ENCODE measurements at regions not wholly inside any gene's neighbourhood (a gene's known extent, or its start where the extent isn't known, plus 50 kb on each side); places are given as distances from the start of the nearest gene placed in this dataset.
"Not testable (repeated sequence)": the region's sequence is repeated elsewhere in the genome, so short reads cannot be mapped to it uniquely, and the experiment has no call there.

DNA sequence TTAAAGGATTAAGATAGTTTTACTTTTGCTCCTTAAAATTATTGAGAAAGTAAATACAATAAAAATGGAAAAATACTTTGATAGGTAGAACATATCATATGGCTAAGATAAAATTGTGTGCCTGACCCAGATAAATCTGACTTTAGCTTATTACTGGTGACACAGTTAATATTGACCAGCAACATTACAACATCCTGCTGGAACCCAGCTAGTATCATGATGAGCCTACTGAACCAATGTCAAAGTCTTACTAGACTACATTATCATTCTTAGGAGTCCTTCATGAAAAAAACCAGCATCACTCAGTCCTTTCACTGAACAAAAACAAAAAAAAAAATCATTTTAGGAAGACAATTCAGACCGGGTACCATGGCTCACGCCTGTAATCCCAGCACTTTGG is 164.8 kb upstream of the CDK1 start:
- DNase-seq = no peak

GRCh38 chr10:60611291-60611747 is 167.0 kb upstream of the CDK1 start:
- DNase-seq = no peak

- no peak for DNase-seq
Measured at GRCh38 chr10:60607372-60607771, 170.9 kb upstream of the CDK1 start.

DNA sequence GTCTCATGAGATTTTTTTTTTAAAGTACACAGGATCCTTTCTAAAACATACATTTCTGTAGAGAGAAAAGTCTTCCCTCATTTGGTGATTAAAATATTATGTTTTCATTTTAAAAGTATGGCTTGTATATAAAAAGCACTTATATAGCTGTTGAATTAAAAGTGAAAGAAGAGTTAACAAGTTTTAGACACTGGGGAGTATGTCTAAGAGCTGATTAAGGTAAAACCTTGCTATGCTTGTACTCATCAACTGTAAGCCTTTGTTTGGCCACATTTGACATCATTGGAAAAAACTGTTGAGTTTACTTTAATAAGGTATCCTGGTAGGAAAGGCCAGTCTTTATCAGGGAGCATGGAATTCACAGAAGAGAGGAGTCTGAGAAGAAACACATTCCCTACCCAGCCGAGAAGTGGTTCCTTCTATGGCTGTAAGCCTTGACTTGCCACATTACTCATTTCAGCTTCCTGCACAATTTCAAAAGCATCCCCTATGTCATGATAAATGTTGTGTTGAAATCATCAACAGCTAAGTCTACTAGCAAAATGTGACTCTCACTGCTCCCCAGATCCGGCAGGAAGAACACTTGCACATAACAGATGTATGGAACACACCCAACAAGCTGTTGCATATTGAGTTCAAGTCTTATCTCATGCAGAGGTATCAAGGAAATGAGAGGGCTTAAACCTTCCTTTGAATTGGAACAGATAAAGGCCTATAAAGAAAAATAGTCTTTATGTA is 171.8 kb upstream of the CDK1 start:
- no peak for DNase-seq

DNA sequence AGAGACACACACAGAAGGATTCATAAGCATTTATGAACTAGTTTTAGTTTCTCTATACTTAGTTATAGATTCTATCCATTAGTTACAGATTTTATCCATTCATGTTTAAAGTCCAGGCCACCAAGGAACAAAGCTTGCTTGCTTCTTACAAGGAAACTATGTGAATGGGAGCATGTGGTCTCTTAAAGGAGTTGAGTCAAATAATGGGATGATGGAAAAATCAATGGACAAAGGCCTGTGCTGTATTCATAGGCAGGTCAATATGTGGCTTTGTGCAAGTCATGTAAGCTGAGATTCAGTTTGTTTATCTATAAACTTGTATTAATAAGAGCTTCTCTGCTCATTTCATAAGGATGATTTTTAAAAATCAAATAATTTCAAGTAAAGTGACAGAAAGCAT is 172.8 kb upstream of the CDK1 start:
- no peak for DNase-seq

DNA sequence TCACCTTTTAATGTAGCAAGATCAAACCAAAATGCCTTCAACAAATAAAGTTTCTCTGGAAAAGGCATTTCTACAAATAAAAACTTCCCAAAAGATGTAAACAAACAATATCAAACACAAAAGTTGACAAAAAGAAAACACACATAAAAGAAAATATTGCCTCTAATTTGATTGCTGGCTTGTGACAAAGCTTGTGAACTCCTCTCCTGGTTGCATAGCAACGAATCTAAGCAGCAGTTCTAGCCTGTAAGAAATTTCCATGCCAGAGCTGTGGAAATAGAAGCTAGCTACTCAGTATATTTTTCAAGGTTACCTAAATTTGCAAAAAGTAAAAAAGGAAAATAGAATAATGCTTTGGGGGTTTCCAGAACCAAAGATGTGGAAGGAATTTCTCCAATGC is 173.9 kb upstream of the CDK1 start:
- no peak for DNase-seq

DNA sequence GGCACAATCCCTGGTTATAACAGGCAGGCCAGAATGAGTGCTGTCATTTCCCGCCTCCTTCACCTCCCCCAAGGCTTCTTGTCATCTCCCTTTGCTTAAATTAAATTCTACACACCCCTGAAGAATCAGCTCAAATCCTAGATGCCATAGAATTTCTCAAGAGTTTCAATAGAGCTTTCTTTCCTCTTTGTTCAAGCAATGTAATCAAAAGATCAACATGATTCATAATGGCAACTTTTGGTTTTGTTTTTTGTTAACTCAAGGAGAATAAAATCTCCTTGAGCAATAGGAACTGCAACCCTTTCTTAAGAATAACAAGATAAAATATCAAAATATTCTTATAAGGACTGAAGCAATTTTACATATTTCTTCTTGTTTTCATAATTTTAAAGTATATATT is 180.8 kb upstream of the CDK1 start:
- no peak for DNase-seq

DNA sequence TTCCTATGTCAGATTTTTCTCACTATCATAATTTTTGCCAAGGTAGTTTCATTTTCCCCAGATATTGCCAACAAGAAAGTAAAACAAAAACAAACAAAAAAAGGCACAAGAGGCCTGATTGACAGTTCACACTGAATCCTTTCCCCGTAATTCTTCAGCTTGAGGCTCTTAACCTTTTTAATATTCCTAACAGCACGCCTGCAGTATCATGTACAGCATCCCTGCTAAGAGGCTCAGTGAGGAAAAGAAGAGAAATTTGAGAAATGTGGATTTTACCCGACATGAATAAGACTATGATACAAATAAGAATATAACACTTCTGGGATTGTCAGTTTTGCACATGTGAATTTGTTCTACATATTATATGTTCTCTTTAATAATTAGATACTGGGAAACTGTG is 182.4 kb upstream of the CDK1 start:
- DNase-seq = no peak

DNA sequence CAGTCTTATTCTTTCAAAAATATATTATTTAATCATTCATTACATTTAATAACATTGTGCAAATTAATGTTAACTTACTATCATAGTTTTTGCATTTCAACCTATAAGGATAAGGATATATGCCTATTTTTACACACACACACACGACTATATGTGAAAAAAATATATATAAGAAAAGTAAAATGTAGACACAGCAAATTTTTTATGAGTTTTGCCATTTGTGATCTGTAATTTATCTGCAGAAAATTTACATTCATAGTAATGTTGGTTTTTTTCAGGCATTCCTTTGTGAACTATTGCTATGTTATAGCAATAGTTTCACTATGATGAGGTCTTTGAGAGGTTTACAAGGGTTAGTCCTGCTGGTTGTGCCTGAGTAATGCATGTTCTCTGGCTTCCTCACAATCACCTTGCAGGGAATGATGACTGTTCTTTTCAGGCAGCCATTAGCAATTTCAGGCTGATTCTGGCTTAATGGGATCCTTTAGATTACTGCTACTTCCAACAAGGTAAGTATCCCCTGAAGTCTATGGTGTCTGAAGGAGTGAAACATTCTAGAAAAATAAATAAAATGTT is 183.7 kb upstream of the CDK1 start:
- DNase-seq = no peak

DNA sequence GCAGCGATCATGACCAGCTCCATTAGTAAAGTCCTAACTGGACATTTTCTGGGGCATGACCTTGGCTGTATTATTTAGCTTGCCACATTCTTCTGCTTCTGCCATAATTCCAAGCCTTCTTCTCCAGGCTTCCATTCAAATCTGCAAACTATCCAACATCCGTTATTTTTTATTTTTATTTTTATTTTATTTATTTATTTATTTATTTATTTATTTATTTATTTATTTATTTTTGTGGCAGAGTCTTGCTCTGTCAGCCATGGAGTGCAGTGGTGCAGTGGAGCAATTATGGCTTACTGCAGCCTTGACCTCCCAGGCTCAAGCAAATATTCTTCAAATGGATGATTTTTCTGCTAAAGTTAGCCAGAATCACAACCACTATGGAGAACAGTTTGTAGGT is 187.2 kb upstream of the CDK1 start:
- no peak for DNase-seq

DNA sequence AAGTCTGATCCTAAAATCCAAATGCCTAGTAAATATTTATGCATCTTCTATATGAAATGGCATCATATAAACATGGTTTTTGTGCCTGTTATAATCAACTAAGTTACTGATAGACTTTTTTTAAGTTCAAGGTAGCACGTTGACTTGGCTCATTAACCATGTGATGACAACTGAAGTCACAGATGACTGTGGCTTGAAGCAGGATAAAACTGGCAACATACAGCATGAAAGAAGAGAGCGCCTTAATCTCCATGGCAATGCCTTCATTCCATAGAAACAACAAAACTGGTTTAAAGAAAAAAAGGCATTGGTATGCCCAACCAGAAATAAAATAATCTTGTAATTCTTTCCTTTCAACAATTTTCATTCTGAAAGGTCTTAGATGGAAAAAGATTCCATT is 188.9 kb upstream of the CDK1 start:
- DNase-seq = no peak

DNA sequence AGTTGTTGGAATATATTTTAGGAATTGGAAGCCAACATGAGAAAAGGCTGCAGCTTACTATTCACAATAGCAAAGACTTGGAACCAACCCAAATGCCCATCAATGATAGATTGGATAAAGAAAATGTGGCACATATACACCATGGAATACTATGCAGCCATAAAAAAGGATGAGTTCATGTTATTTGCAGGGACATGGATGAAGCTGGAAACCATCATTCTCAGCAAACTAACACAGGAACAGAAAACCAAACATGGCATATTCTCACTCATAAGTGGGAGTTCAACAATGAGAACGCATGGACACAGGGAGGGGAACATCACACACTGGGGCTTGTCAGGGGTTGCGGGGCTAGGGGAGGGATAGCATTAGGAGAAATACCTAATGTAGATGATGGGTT is 192.1 kb upstream of the ANK3 start:
- not testable (repeated sequence) for DNase-seq

DNA sequence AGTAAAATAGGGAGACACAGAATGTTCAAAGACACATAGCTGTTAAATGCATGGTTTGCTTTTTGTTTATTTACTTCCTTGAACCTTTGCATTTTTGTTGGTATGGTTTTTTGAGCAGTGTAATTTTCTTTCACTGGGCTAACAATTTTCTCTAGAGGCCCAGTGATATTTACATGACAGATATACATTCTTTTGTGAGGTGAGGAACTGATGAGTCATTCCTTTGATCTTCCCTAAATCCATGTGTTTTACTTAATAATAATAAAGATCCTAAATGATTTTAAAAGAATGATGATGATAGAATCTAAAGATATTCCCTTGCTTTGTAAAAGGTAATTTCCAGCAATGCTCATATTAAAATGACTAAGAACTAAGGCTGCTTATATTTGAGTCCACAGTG is 188.5 kb upstream of the ANK3 start:
- DNase-seq = no peak

DNA sequence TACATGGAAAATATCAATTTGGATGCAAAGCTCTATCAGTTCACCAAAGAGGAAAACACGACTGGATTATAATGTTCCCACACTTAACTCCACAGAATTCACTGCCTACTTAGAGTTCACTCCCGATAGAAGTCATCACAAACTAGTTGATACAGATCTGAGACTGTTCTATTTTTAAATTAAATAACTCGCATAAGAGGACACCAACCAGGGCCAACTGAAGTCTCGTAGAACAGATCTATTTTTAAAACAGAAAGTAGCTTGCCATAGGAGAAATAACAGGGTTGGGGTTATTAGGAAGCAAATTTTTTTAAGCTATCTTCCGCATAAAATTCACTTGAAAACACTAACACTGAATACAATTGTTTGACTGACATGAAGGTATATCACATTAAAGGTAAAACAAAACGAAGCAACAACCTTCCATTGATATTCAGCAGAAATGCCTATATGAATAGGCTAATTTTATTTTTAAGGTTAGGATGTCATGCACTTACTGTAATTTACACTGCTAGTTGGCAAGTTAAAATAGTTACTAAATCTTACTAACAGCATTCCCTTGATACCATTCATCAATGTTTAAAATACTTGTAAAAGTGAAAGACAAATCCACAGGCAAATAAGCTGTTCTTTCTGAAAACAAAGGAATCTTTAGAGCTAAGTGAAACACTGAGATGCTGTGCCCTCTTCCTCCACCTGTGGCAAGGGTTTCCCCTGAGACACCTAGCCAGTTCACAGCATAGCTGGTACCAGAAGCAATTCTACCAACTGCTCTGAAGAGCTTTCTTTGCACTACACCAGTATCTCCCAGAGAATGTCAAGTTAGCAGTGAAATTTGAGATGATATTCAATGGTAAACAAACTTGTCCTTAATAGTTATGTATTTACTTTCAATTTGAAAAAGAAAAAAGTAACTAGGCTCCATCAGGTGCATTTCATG is 186.7 kb upstream of the ANK3 start:
- DNase-seq = no peak

GRCh38 chr10:60575105-60575504 is 185.4 kb upstream of the ANK3 start:
- no peak for DNase-seq

GRCh38 chr10:60574388-60574787 is 184.7 kb upstream of the ANK3 start:
- no peak for DNase-seq

DNA sequence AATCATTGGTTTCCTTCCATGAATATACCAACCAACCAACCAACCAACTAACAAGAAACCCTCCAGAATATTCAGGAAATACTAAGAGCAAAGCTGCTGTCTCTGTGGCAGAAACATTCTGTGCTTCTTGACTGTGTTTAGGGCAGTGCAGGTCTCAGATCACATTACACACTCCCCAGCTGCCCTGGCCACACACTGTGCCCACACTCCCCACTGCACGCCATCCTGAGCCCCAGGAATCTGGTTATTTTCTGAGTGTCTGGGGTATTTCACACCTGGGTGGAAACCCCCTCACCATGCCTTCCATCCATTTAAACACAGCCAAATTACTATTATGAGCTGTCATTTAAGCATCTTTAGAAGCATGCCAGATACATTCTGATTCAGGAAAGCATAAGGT is 183.7 kb upstream of the ANK3 start:
- no peak for DNase-seq

DNA sequence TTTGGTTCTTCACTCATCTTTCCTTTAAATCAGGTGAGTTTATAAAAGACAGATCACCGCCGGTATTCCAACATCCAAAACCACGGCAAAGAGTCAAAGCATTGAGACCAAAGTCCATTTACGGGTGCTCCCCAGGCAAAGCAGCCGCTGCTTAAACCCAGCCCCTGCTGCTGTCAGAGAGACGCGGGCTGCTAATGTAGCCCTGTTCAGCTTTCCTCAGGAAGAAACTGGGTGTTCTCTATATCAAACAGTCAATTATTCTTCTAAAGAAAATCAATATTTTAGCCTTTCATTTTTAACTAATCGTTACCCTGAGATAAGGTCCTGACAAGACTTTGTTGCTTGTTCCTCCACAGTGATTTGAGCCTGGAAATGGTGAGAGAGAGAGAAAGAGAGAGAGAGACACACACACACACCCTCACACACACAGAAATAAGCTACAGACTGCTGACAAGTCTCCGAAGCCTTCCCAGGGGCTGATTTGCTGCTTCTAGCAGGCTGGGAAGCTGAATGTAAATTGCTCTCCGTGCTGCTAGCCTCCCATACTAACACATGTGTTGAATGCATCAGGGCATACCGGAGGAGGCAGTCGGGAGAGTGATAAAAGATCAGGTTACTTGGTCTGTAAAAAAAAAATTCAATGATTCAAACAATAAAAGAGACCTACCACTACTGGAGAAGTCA is 183.0 kb upstream of the ANK3 start:
- no peak for DNase-seq

DNA sequence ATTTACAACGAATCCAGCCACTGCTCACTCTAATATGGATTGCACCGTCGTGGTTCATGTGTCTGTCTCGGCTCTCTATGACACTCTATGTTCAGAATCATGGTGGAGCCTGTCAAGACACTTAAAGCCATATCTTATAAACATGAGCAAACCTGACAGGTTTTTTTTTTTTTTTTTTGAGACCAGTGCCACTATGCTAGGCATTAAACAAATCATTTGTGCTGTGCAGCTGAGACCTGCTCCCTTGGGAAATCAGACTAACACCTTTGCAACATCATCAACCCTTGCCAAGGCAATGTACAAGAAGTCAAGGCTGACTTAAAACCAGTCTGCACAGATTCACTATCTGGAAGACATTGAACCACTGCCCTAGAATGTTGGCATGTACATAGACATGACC is 181.2 kb upstream of the ANK3 start:
- DNase-seq = no peak

DNA sequence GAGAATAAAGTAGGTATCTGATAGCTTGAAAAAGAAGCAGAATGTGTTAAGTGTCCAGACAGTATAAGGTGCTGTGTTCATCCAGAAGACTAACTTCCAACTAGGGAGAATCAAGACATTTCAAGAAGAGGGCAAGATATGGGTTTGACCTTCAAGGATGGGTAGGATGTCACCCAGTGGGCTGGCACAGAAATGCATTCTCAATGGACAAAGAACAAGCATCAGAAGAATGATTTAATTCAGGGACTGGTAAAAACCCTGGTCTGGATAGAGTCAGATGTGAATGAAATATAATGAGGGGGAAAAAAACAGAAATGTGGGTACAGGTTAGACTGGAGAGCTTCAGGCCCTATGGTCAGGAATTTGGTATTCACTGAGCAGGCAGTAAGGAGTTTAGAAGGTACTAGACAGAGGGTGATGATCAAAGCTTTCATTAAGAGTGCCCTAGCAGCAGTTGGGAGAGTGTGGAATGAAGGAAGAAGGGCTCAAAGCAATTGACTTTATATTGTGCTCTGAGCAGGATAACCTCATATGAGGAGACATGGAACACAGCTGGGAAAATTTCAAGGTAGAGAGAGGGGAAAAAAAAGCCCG is 180.7 kb upstream of the ANK3 start:
- DNase-seq = no peak

DNA sequence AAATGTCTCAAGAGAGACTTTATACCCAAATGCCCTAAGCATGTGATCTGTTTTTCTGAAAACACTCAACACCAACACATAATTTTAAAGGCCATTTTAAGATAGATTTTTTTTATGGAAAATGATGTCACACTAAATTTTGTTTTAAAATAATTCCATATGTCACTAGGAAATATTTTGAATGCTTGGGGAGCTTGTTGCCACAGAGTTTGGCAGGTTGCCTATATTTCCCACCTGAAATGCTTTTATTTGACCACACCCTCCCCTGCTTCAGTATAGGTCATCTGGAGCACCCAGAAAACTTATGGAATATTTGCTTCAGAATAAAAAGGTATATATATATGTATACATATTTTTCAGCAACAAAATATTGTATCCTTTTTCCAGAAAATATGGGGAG is 180.0 kb upstream of the ANK3 start:
- no peak for DNase-seq

DNA sequence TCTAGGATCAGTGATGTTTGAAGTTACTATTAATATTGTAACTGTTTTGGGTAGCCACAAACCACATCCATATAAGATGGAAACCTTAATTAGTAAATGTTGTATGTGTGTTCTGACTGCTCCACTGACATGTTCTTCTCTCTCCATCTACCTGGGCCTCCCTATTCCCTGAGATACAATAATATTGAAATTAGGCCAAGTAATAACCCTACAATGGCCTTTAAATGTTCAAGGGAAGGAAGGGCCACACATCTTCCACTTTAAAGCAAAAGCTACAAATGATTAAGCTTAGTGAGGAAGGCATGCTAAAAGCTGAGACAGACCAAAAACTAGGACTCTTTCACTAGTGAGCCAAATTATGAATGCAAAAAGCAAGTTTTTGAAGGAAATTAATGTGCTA is 176.4 kb upstream of the ANK3 start:
- DNase-seq = no peak

DNA sequence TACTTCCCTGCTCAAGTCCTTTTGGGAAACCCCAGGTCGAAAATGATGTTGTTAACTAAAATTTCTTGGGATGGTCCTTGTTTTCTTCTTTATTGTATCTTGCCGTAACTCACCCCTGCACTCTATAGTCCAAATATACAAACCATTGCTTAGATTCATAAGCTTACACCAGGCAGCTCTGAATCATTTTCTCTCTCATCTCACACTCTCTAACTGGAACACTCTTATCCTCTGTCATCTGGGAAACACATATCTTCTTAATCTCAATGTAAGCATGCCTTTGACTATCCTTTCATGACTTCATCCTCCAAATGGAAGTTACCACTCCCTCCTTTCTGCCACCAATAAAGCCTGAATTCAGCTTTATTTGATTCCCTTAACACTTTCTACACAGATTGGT is 175.8 kb upstream of the ANK3 start:
- DNase-seq = no peak

Measured in NCI-H2029 (cell line).